Spleen (tissue), 7 donors: ENCODE measurements at regions not wholly inside any gene's neighbourhood (a gene's known extent, or its start where the extent isn't known, plus 50 kb on each side); places are given as distances from the start of the nearest gene placed in this dataset.

ENCODE experiments used
- POLR2A ChIP-seq, 3 donors: fragments of 450-650 bp; IDR thresholded peaks; one replicate each; pipeline ENCODE4 v1.5.1; 2017; ENCODE audit warnings: antibody characterized with exemption in 3 of 3, mild to moderate bottlenecking in 1 of 3
- TF ChIP-seq, protein P1 (sequence below), 11 experiments: fragments of 200-600 bp in 7 of 11; fragments of 450-650 bp in 4 of 11; sonication (generic) in 4 of 11; IDR thresholded peaks in 8 of 11; conservative IDR thresholded peaks in 3 of 11; 1 replicate in 7 of 11; 2 replicates in 4 of 11; pipeline versions ENCODE4 v1.4.0 to v1.8.0; 2016 to 2021; ENCODE audit warnings: antibody characterized with exemption in 11 of 11, inconsistent platforms in 4 of 11, mild to moderate bottlenecking in 1 of 11
- donor health status: DM: no; HTN: no; CAD: no; lungs with moderate emphysema.
- donor health status: DM: no; HTN: no; CAD: no.
- donor health status: DM: no; HTN: no; CAD: no.

DNA sequence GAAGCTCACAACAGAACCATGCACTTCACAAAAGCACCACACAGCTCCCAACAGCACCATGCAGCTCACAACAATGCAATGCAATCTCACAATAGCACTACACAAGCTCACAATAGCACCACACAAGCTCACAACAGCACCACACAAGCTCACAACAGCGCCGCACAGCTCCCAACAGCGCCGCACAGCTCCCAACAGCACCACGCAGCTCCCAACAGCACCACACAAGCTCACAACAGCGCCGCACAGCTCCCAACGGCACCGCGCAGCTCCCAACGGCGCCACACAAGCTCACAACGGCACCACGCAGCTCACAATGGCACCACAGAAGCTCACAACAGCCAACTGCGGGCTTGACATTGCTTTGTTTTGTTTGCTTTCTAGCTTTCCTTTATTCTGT is 198.1 kb downstream of the DLL1 start:
- TF ChIP-seq, protein P1, sequence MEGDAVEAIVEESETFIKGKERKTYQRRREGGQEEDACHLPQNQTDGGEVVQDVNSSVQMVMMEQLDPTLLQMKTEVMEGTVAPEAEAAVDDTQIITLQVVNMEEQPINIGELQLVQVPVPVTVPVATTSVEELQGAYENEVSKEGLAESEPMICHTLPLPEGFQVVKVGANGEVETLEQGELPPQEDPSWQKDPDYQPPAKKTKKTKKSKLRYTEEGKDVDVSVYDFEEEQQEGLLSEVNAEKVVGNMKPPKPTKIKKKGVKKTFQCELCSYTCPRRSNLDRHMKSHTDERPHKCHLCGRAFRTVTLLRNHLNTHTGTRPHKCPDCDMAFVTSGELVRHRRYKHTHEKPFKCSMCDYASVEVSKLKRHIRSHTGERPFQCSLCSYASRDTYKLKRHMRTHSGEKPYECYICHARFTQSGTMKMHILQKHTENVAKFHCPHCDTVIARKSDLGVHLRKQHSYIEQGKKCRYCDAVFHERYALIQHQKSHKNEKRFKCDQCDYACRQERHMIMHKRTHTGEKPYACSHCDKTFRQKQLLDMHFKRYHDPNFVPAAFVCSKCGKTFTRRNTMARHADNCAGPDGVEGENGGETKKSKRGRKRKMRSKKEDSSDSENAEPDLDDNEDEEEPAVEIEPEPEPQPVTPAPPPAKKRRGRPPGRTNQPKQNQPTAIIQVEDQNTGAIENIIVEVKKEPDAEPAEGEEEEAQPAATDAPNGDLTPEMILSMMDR (IDR thresholded peaks at IDR 0.05 in 8 of 11, conservative IDR thresholded peaks at IDR 0.05 in 3 of 11), result no peak
- TF ChIP-seq POLR2A (IDR thresholded peaks at IDR 0.05), result no peak
